Common myeloid progenitor, CD34-positive (primary cell): ENCODE measurements at regions not wholly inside any gene's neighbourhood (a gene's known extent, or its start where the extent isn't known, plus 50 kb on each side); places are given as distances from the start of the nearest gene placed in this dataset.

Experiments
- CTCF ChIA-PET: fragments of 350-600 bp; sonication (Branson Sonifier 250); formaldehyde crosslinking; loops from one replicate; lab custom pipeline; 2021; ENCODE audit warnings: antibody characterized with exemption; lab: Charles Lee
- POLR2A ChIA-PET: fragments of 350-600 bp; sonication (Branson Sonifier 250); formaldehyde crosslinking; loops from one replicate; lab custom pipeline; 2021; ENCODE audit warnings: antibody characterized with exemption; lab: Charles Lee
- DNase-seq, 3 donors: peaks; one replicate each; pipeline versions ENCODE4 v3.0.0 to v3.0.0-alpha.2; 2013
- H3K27ac ChIP-seq, 2 experiments: 1 replicate in 1 of 2; 2 replicates in 1 of 2; pipeline ENCODE4 v1.7.0; 2013; ENCODE audit warnings: inconsistent platforms in 2 of 2, low read length in 2 of 2, mild to moderate bottlenecking in 2 of 2, low read depth in 1 of 2, moderate library complexity in 1 of 2; ENCODE audit not compliant: severe bottlenecking in 2 of 2, insufficient read depth in 1 of 2, poor library complexity in 1 of 2
- H3K27me3 ChIP-seq, 5 experiments: replicated peaks in 2 of 5; 1 replicate in 3 of 5; 2 replicates in 2 of 5; pipeline versions ENCODE4 v1.6.1 to v1.7.0; 2013; ENCODE audit warnings: low read length in 4 of 5, mild to moderate bottlenecking in 2 of 5, moderate library complexity in 2 of 5, inconsistent platforms in 1 of 5; ENCODE audit not compliant: insufficient read depth in 5 of 5, control insufficient read depth in 4 of 5
- H3K36me3 ChIP-seq, 4 experiments: 1 replicate in 2 of 4; 2 replicates in 2 of 4; pipeline versions ENCODE4 v1.6.1 to v1.7.0; 2013; ENCODE audit warnings: low read length in 3 of 4, control low read depth in 1 of 4, mild to moderate bottlenecking in 1 of 4; ENCODE audit not compliant: control insufficient read depth in 4 of 4, insufficient read depth in 4 of 4
- H3K4me1 ChIP-seq, 4 experiments: 1 replicate in 3 of 4; 2 replicates in 1 of 4; pipeline versions ENCODE4 v1.6.1 to v1.7.1; 2013; ENCODE audit warnings: low read length in 3 of 4, mild to moderate bottlenecking in 3 of 4, control low read depth in 1 of 4, inconsistent platforms in 1 of 4, moderate library complexity in 1 of 4; ENCODE audit not compliant: control insufficient read depth in 4 of 4, insufficient read depth in 4 of 4; ENCODE audit errors: control extremely low read depth in 1 of 4
- H3K4me3 ChIP-seq, 7 experiments: 1 replicate in 4 of 7; 2 replicates in 3 of 7; pipeline versions ENCODE4 v1.5.1 to v1.7.0; 2013; ENCODE audit warnings: mild to moderate bottlenecking in 7 of 7, low read length in 6 of 7, moderate library complexity in 6 of 7, inconsistent platforms in 2 of 7, low read depth in 2 of 7, control low read depth in 1 of 7; ENCODE audit not compliant: insufficient read depth in 4 of 7, control insufficient read depth in 1 of 7; ENCODE audit errors: extremely low read depth in 1 of 7
- H3K9me3 ChIP-seq, 5 experiments: 1 replicate in 4 of 5; 2 replicates in 1 of 5; pipeline versions ENCODE4 v1.6.1 to v1.7.1; 2013; ENCODE audit warnings: low read length in 4 of 5, mild to moderate bottlenecking in 2 of 5, inconsistent platforms in 1 of 5, low read depth in 1 of 5, moderate library complexity in 1 of 5; ENCODE audit not compliant: control insufficient read depth in 4 of 5, insufficient read depth in 2 of 5; ENCODE audit errors: control extremely low read depth in 1 of 5
- WGBS: methylation state at CpG from one replicate; pipeline ENCODE4 v1.1.5; 2013; ENCODE audit not compliant: insufficient coverage; 5-methylcytosine and 5-hydroxymethylcytosine counted together

DNA sequence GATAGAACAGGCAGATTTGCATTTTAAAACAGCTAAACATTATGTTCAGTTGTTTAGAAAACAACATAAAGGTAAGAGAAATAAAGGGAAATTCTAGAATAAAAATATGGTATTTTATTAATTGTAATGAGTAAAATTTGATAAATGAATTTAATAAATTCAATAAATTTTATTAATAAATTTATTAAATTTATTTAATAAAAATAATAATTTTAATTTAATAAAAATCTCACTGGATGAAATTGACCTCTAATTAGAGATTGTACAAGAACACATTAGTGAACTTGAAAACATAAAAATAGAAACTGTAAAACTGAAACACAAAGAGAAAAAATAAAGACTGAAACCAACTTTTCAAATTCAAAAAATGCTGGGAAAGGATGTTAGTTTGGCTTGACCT lies 605.7 kb upstream of the LRRC4C start:
- H3K27ac ChIP-seq = no peak overlapping the region
- ChIA-PET POLR2A (no interaction called here), CTCF (no interaction called here)
- no peak for DNase-seq
- H3K9me3 ChIP-seq = no peaks in the 10 kb centered on the region
- H3K4me1 ChIP-seq = no peaks in the 10 kb centered on the region
- H3K27me3 ChIP-seq = no peaks in the 10 kb centered on the region
- H3K36me3 ChIP-seq = no peaks in the 10 kb centered on the region
- H3K4me3 ChIP-seq = no peak overlapping the region

DNA sequence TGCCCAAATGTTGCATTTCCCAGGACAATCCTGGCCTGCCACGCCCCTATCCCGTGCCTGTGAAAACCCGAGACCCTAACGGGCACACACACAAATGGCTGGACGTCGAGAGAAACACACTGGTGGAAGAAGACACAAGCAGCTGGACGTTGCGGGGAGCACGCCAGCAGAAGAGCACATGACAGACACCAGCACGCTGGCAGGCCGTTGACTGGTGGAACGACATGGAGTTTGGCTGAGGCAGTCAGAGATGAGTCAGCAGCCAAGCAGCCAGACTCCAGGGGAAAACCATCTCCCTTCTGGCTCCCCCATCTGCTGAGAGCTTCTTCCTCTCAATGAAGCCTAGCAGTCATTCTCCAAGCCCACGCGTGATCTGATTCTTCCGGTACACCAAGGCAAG lies 606.7 kb upstream of the LRRC4C start:
- no peak for DNase-seq
- Histone ChIP-seq H3K27me3 (no peaks in the 10 kb centered on the region), H3K36me3 (no peaks in the 10 kb centered on the region), H3K4me3 (no peak overlapping the region), H3K9me3 (no peaks in the 10 kb centered on the region), H3K4me1 (no peaks in the 10 kb centered on the region), H3K27ac (no peak overlapping the region)
- ChIA-PET CTCF (no interaction called here), POLR2A (no interaction called here)
- WGBS = 93% methylated on average over 15 of the region's 15 CpGs

DNA sequence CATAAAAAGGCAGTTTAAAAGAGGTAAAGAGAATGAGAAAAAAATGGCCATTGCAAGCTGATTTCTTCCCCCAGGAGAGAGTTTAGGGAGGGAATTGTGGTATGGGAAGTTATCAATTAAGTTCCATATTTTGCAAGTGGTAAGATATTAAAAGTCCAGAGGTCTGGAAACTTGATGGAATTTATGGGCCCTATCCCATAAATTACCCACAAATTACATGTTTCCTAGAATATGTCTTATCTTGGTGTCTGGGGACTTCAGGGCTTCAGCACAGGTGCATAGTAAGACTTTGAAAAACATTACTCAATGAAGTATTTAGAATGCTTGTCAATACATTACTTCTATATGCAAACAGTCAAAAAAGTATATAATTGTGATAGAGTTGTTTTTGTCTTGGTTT lies 614.9 kb upstream of the LRRC4C start:
- Histone ChIP-seq H3K36me3 (no peaks in the 10 kb centered on the region), H3K4me1 (no peaks in the 10 kb centered on the region), H3K27me3 (no peaks in the 10 kb centered on the region), H3K27ac (no peak overlapping the region), H3K4me3 (no peak overlapping the region), H3K9me3 (no peaks in the 10 kb centered on the region)
- CTCF ChIA-PET = no interaction called here
- POLR2A ChIA-PET = no interaction called here
- DNase-seq = no peak

DNA sequence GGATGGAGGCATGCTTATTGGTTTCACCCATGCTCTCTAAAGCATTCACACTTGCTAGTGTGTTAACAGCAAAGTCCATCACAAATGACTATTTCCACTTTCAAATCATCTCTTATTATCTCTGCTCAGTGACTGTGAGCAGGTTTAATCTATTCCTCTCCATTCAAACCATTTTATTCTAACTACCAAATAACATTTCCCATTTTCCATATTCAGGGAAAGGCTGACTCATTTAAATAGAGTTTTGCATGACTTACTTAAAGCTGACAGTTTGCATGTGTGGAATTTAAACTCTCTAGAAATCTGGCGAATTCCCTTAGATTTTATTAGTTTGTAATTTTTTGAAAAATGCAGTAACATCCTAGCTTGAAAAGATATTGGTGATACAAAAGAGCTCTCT lies 615.7 kb upstream of the LRRC4C start:
- H3K36me3 ChIP-seq = no peaks in the 10 kb centered on the region
- H3K4me3 ChIP-seq = no peak overlapping the region
- POLR2A ChIA-PET = no interaction called here
- no peak overlapping the region for H3K27ac ChIP-seq
- no peaks in the 10 kb centered on the region for H3K27me3 ChIP-seq
- DNase-seq = no peak
- WGBS = no CpG with 5 or more reads among the region's 1 CpG
- no peaks in the 10 kb centered on the region for H3K9me3 ChIP-seq
- no peaks in the 10 kb centered on the region for H3K4me1 ChIP-seq
- CTCF ChIA-PET = no interaction called here

DNA sequence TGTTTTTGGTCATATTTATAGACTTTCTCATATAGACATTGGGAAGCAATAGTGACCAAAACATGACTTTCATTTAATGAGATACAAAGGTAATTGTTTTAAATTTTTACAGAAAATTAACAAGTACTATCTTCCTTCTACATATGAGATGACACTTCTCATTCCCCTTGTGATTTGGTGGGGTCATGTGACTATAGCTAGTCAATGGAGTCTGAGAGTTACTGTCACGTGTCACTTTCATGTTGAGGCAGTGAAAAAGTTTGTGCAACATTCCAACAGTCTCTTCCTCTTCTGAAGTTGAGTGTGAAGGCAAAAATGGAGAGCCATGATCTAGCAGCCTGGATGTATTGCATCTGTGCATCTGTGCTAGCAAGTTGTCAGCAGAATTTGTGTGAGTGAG lies 618.3 kb upstream of the LRRC4C start:
- no peaks in the 10 kb centered on the region for H3K9me3 ChIP-seq

DNA sequence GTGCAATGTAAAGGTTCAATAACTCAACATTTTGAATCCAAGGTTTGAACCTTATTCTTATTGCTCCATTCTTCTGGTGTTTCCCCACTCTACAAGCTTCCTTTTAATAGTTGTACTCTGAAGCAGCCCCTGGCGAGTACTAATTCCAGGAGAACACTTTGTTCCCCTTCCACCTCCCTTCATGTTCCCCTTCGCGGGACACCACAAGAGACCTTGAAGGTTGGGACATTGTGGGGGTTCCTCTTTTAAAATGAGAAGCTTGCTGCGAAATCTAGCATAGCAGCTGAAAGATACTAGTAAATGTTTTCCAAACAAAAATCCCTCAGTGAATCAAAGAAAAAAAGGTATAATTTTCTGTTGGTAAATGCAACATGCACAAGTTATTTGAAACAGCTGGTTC lies 626.3 kb upstream of the LRRC4C start:
- Histone ChIP-seq H3K27me3 (no peaks in the 10 kb centered on the region), H3K36me3 (no peaks in the 10 kb centered on the region), H3K9me3 (no peaks in the 10 kb centered on the region), H3K27ac (no peak overlapping the region), H3K4me3 (no peak overlapping the region), H3K4me1 (no peaks in the 10 kb centered on the region)
- CTCF ChIA-PET = no interaction called here
- DNase-seq = no peak
- WGBS = no CpG with 5 or more reads among the region's 4 CpGs
- POLR2A ChIA-PET = interaction anchor here (0.6 kb wide), 1 partner anchor 99 kb away, joined by 3 read pairs; no protein-coding TSS in a partner anchor

More for the DNA sequence above, 618.3 kb upstream of the LRRC4C start:
- WGBS = 100% methylated on average over 1 of the region's 1 CpG
- H3K4me3 ChIP-seq = no peak overlapping the region
- no peak overlapping the region for H3K27ac ChIP-seq
- H3K27me3 ChIP-seq = no peaks in the 10 kb centered on the region
- H3K36me3 ChIP-seq = no peaks in the 10 kb centered on the region
- CTCF ChIA-PET = no interaction called here
- H3K4me1 ChIP-seq = no peaks in the 10 kb centered on the region
- POLR2A ChIA-PET = no interaction called here
- no peak for DNase-seq

DNA sequence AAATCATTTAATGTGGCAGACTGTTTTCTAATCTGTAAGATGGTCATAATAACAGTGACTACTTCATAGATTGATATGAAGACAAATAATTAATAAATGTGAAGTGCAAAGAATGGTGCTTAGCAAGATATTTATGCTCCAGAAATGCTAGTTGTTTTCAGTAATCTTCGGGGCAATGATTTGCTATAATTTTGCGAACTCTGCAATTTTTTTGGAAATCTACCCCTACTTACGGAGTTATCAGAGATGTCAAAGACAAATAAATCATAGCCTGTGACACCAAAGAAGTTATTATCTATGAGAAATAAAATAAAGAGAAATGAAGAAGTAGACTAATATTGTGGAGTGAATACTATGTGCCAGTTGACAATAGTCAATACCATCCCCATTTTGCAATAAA lies 634.1 kb upstream of the LRRC4C start:
- DNase-seq = no peak
- H3K9me3 ChIP-seq = no peaks in the 10 kb centered on the region
- no peak overlapping the region for H3K27ac ChIP-seq
- H3K4me3 ChIP-seq = no peak overlapping the region
- ChIA-PET CTCF (no interaction called here), POLR2A (no interaction called here)
- whole genome bisulfite sequencing = no CpG with 5 or more reads among the region's 3 CpGs
- H3K4me1 ChIP-seq = no peaks in the 10 kb centered on the region
- no peaks in the 10 kb centered on the region for H3K36me3 ChIP-seq
- no peaks in the 10 kb centered on the region for H3K27me3 ChIP-seq
